ENCODE measurements at regions not wholly inside any gene's neighbourhood (a gene's known extent, or its start where the extent isn't known, plus 50 kb on each side); places are given as distances from the start of the nearest gene placed in this dataset.

DNA sequence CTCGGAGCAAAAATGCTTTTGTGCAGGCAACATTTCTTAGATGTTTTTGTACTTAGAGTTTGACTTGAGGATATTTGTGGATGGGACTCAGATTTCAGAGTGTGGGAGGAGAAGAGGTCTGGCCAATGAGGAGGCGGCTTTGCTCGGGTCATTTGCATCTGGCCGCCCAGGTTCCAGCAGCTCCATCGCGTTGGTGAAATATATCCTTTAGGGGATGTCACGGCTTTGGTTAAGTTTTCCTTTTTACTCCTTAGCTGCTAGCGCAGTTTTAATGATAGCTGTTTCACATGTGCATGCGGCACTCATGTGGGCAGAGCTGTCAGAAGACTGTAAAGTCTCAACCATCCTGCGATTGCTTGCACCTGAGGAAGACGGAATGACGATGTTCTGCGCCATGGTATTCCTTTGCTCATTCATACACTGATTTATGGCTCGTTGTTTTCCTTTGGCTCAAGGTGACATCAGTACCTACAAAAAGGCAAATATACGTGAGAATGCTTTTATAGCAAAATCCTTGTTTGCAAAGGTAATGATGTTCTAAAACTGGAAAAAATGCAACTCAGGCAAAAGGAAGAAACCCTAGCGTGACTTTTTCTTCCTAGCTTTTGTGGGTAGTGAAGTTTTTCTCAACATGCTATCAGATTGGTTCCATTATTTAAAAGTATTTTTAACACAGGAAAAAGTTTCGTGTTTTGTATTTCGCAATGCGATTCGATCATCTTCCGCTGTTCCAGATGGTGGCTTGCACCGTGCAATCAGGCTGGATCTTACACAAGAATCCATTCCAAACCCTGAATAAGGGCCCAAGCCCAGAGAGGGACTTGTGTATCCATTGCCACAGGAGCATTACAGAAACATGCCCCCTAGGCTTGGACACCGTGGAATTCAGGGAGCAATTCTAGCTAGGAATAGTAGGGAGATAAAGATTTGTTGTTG is 70.5 kb upstream of the ZNF516 start:
- Mint-ChIP-seq H3K4me3 (peak overlapping the region; percentile 47), H3K9me3 (no peaks in the 10 kb centered on the region), H3K36me3 (no peaks in the 10 kb centered on the region), H3K27ac (no peak overlapping the region), H3K4me1 (peaks cover 21% of the 10 kb centered on the region), H3K27me3 (ENCODE audit: low read depth) (no peaks in the 10 kb centered on the region)
- ATAC-seq (peak; percentile 99), DNase-seq (ENCODE audit: low spot score) (peak; percentile 60)
- CTCF ChIA-PET = interaction anchor here (1.0 to 1.1 kb wide), 4 partner anchors 10 to 144 kb away, joined by 3 read pairs; no protein-coding TSS in a partner anchor
- TF ChIP-seq GTF2I (CRISPR knock-in tag; conservative IDR thresholded peaks at IDR 0.05) (no peak), SP1 (CRISPR knock-in tag; conservative IDR thresholded peaks at IDR 0.05) (0 out of 2 replicates have a peak, but pooled peaks have one; percentile 40), CREB1 (CRISPR knock-in tag; IDR thresholded peaks at IDR 0.05) (no peak), ZNF263 (CRISPR knock-in tag; IDR thresholded peaks at IDR 0.05; ENCODE audit: low read depth) (no peak), MYBL2 (CRISPR knock-in tag; IDR thresholded peaks at IDR 0.05) (no peak), IRF2 (CRISPR knock-in tag; IDR thresholded peaks at IDR 0.05; ENCODE audit: borderline replicate concordance, low read depth) (no peak), ZNF138 (CRISPR knock-in tag; conservative IDR thresholded peaks at IDR 0.05) (no peak)
- TF ChIP-seq, protein P1, sequence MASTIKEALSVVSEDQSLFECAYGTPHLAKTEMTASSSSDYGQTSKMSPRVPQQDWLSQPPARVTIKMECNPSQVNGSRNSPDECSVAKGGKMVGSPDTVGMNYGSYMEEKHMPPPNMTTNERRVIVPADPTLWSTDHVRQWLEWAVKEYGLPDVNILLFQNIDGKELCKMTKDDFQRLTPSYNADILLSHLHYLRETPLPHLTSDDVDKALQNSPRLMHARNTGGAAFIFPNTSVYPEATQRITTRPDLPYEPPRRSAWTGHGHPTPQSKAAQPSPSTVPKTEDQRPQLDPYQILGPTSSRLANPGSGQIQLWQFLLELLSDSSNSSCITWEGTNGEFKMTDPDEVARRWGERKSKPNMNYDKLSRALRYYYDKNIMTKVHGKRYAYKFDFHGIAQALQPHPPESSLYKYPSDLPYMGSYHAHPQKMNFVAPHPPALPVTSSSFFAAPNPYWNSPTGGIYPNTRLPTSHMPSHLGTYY (CRISPR knock-in tag; IDR thresholded peaks at IDR 0.05) = no peak
- POLR2A ChIA-PET = interaction anchor here (1.9 kb wide), 1 partner anchor 54 kb away, joined by 5 read pairs; no protein-coding TSS in a partner anchor

DNA sequence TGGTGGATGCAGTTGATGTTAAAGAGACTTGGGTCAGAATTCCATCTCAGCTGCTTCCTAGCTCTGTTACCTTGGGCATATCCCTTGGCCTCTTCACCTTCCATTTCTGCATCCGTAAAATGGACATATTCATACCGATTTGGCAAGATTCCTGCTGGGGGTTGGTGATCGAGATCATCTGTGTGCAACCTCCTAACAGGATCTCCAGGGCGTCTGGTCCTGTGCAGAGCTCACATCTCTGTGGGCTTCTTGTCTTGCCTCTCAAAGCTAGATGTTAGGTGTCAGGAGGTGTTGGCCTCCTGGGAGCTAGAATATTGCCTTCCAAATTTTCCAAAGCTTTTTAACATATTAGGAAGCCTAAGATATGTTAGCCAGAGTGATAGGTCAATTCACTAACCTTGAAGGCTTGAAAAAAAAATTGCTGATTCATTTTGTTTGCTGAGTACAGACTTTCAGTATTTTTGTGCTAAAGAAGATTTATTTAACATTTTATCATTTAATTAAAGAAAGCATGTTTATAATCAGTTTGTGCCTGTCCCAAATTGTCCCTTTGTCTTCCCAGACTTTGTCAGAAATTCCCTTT is 69.7 kb upstream of the ZNF516 start:
- Mint-ChIP-seq H3K27ac (no peak overlapping the region), H3K27me3 (ENCODE audit: low read depth) (no peaks in the 10 kb centered on the region), H3K9me3 (no peaks in the 10 kb centered on the region), H3K4me1 (peaks cover 17% of the 10 kb centered on the region), H3K4me3 (0 out of 2 replicates have a peak overlapping the region, but pooled peaks have one; percentile 47), H3K36me3 (no peaks in the 10 kb centered on the region)
- no peak for DNase-seq (ENCODE audit: low spot score)
- ChIA-PET CTCF (interaction anchor here (1.0 to 1.1 kb wide), 4 partner anchors 9 to 144 kb away, joined by 3 read pairs; no protein-coding TSS in a partner anchor), POLR2A (interaction anchor here (1.9 kb wide), 1 partner anchor 55 kb away, joined by 5 read pairs; no protein-coding TSS in a partner anchor)
- TF ChIP-seq, protein P2, sequence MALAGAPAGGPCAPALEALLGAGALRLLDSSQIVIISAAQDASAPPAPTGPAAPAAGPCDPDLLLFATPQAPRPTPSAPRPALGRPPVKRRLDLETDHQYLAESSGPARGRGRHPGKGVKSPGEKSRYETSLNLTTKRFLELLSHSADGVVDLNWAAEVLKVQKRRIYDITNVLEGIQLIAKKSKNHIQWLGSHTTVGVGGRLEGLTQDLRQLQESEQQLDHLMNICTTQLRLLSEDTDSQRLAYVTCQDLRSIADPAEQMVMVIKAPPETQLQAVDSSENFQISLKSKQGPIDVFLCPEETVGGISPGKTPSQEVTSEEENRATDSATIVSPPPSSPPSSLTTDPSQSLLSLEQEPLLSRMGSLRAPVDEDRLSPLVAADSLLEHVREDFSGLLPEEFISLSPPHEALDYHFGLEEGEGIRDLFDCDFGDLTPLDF (CRISPR knock-in tag; IDR thresholded peaks at IDR 0.05) = no peak
- TF ChIP-seq, protein P3, sequence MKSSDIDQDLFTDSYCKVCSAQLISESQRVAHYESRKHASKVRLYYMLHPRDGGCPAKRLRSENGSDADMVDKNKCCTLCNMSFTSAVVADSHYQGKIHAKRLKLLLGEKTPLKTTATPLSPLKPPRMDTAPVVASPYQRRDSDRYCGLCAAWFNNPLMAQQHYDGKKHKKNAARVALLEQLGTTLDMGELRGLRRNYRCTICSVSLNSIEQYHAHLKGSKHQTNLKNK (CRISPR knock-in tag; IDR thresholded peaks at IDR 0.05) = no peak
- TF ChIP-seq ZNF219 (CRISPR knock-in tag; IDR thresholded peaks at IDR 0.05; ENCODE audit: borderline replicate concordance) = no peak
- TF ChIP-seq, protein P4, sequence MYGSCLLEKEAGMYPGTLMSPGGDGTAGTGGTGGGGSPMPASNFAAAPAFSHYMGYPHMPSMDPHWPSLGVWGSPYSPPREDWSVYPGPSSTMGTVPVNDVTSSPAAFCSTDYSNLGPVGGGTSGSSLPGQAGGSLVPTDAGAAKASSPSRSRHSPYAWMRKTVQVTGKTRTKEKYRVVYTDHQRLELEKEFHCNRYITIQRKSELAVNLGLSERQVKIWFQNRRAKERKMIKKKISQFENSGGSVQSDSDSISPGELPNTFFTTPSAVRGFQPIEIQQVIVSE (CRISPR knock-in tag; IDR thresholded peaks at IDR 0.05; ENCODE audit: borderline replicate concordance) = no peak
- TF ChIP-seq TCF7 (CRISPR knock-in tag; IDR thresholded peaks at IDR 0.05; ENCODE audit: low read depth) = no peak
- TF ChIP-seq, protein P5, sequence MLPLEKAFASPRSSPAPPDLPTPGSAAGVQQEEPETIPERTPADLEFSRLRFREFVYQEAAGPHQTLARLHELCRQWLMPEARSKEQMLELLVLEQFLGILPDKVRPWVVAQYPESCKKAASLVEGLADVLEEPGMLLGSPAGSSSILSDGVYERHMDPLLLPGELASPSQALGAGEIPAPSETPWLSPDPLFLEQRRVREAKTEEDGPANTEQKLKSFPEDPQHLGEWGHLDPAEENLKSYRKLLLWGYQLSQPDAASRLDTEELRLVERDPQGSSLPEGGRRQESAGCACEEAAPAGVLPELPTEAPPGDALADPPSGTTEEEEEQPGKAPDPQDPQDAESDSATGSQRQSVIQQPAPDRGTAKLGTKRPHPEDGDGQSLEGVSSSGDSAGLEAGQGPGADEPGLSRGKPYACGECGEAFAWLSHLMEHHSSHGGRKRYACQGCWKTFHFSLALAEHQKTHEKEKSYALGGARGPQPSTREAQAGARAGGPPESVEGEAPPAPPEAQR (CRISPR knock-in tag; IDR thresholded peaks at IDR 0.05) = no peak
- no peak for TF ChIP-seq JUN (CRISPR knock-in tag; IDR thresholded peaks at IDR 0.05)
- TF ChIP-seq TEAD1 (CRISPR knock-in tag; IDR thresholded peaks at IDR 0.05) = no peak
- TF ChIP-seq ETV6 (CRISPR knock-in tag; IDR thresholded peaks at IDR 0.05) = no peak
- no peak for TF ChIP-seq SOX15 (CRISPR knock-in tag; IDR thresholded peaks at IDR 0.05)
- no peak for ATAC-seq
